HUES6 (cell line): ENCODE measurements at regions not wholly inside any gene's neighbourhood (a gene's known extent, or its start where the extent isn't known, plus 50 kb on each side); places are given as distances from the start of the nearest gene placed in this dataset.

ENCODE experiments used
- H3K27ac ChIP-seq: 2 replicates; pipeline ENCODE4 v1.7.0; 2013; ENCODE audit warnings: low read depth, mild to moderate bottlenecking, low read length, inconsistent platforms
- H3K27me3 ChIP-seq: 2 replicates; pipeline ENCODE4 v1.6.1; 2013; ENCODE audit warnings: low read length; ENCODE audit not compliant: control insufficient read depth, insufficient read depth
- H3K36me3 ChIP-seq: 2 replicates; pipeline ENCODE4 v1.6.1; 2013; ENCODE audit warnings: low read length; ENCODE audit not compliant: control insufficient read depth, insufficient read depth
- H3K4me1 ChIP-seq: 2 replicates; pipeline ENCODE4 v1.6.1; 2013; ENCODE audit warnings: low read length; ENCODE audit not compliant: control insufficient read depth, insufficient read depth
- H3K4me3 ChIP-seq: 2 replicates; pipeline ENCODE4 v1.5.1; 2013; ENCODE audit warnings: low read depth, low read length
- H3K9ac ChIP-seq: one replicate; pipeline ENCODE4 v1.6.1; 2013; ENCODE audit warnings: mild to moderate bottlenecking, low read length
- H3K9me3 ChIP-seq: 2 replicates; pipeline ENCODE4 v1.6.1; 2013; ENCODE audit warnings: low read depth, low read length; ENCODE audit not compliant: control insufficient read depth, insufficient read depth

DNA sequence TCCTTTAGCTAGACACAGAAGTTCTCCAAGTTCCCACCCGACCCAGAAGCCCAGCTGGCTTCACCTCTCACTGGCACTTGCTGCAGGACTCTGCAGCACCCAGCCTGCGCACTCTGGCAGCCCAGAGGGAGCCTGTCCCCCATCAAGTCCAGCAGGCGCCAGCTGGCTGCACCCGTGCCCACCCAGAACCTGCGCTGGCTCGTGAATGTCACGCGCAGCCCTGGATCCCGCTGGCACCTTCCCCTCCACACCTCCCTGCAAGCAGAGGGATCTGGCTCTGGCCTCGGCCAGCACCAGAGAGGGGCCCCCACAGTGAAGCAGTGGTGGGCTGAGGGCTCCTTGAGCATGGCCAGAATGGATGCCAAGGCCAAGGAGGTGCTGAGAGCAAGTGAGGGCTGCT, 187.6 kb upstream of the HAND2 start:
- H3K27ac ChIP-seq = no peak overlapping the region
- no peak overlapping the region for H3K4me3 ChIP-seq
- H3K9ac ChIP-seq = no peak overlapping the region
- H3K27me3 ChIP-seq = no peaks in the 10 kb centered on the region
- H3K4me1 ChIP-seq = no peaks in the 10 kb centered on the region
- H3K9me3 ChIP-seq = peaks cover 7% of the 10 kb centered on the region
- no peaks in the 10 kb centered on the region for H3K36me3 ChIP-seq

GRCh38 chr4:173714456-173714855, 184.4 kb upstream of the HAND2 start:
- Histone ChIP-seq H3K9me3 (peaks cover 7% of the 10 kb centered on the region), H3K4me1 (no peaks in the 10 kb centered on the region), H3K4me3 (no peak overlapping the region), H3K27ac (no peak overlapping the region), H3K27me3 (no peaks in the 10 kb centered on the region), H3K36me3 (no peaks in the 10 kb centered on the region), H3K9ac (no peak overlapping the region)

GRCh38 chr4:173713026-173713425, 183.0 kb upstream of the HAND2 start:
- no peaks in the 10 kb centered on the region for H3K27me3 ChIP-seq
- no peaks in the 10 kb centered on the region for H3K36me3 ChIP-seq
- H3K27ac ChIP-seq = no peak overlapping the region
- H3K9me3 ChIP-seq = peaks cover 6% of the 10 kb centered on the region
- no peak overlapping the region for H3K9ac ChIP-seq
- H3K4me1 ChIP-seq = no peaks in the 10 kb centered on the region
- H3K4me3 ChIP-seq = no peak overlapping the region

GRCh38 chr4:173707658-173708419, 177.8 kb upstream of the HAND2 start:
- no peak overlapping the region for H3K4me3 ChIP-seq
- H3K36me3 ChIP-seq = no peaks in the 10 kb centered on the region
- no peak overlapping the region for H3K9ac ChIP-seq
- H3K9me3 ChIP-seq = no peaks in the 10 kb centered on the region
- H3K27ac ChIP-seq = no peak overlapping the region
- no peaks in the 10 kb centered on the region for H3K27me3 ChIP-seq
- no peaks in the 10 kb centered on the region for H3K4me1 ChIP-seq

DNA sequence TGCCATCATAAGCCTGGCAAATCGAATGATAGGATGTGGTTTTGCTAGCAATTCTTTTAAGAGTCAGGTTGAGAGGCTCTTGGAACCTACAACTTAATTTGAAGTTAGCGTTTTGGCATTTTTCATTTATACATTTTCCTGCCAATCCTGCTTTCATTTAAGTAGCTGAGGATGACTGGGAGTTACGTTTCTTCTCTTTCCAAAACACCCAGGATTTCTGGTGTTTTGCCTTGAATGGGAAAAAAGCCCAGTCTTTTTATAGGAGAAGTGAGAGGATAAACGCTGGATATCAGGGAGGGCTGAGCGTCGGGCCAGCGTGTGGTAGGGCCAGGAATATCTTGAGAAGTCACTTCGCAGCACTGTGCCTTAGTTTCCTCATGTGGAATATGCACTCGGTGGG, 174.2 kb upstream of the HAND2 start:
- Histone ChIP-seq H3K4me1 (no peaks in the 10 kb centered on the region), H3K4me3 (no peak overlapping the region), H3K9ac (no peak overlapping the region), H3K27ac (no peak overlapping the region), H3K27me3 (no peaks in the 10 kb centered on the region), H3K36me3 (no peaks in the 10 kb centered on the region), H3K9me3 (no peaks in the 10 kb centered on the region)

- H3K27me3 ChIP-seq = no peaks in the 10 kb centered on the region
- H3K9me3 ChIP-seq = no peaks in the 10 kb centered on the region
- H3K36me3 ChIP-seq = no peaks in the 10 kb centered on the region
- H3K27ac ChIP-seq = no peak overlapping the region
- H3K4me3 ChIP-seq = no peak overlapping the region
- H3K9ac ChIP-seq = no peak overlapping the region
- H3K4me1 ChIP-seq = no peaks in the 10 kb centered on the region
Observed at GRCh38 chr4:173703021-173703420, 173.0 kb upstream of the HAND2 start.

DNA sequence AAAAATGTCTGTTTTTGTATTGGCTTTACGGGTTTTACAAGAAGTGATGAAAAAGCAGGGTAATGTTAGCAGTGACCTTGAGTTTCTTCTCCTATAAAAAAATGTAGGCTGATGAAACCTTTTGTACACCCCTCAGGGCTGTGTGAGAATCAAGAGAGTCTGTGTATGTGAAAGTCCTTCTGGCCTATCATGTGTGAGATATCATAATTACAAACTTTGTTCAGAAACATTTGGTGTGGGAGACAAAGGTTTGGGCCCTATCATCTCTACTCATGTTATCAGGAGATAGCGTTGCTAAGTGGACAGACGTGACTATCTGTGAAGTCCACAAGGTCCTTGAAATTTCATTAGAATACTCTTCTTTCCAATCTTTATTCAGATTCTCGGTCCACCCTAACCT, 170.6 kb upstream of the HAND2 start:
- Histone ChIP-seq H3K27ac (no peak overlapping the region), H3K9ac (no peak overlapping the region), H3K27me3 (no peaks in the 10 kb centered on the region), H3K4me1 (peaks cover 5% of the 10 kb centered on the region; the same call in 1 of the 2 replicates), H3K4me3 (no peak overlapping the region), H3K36me3 (no peaks in the 10 kb centered on the region), H3K9me3 (no peaks in the 10 kb centered on the region)

DNA sequence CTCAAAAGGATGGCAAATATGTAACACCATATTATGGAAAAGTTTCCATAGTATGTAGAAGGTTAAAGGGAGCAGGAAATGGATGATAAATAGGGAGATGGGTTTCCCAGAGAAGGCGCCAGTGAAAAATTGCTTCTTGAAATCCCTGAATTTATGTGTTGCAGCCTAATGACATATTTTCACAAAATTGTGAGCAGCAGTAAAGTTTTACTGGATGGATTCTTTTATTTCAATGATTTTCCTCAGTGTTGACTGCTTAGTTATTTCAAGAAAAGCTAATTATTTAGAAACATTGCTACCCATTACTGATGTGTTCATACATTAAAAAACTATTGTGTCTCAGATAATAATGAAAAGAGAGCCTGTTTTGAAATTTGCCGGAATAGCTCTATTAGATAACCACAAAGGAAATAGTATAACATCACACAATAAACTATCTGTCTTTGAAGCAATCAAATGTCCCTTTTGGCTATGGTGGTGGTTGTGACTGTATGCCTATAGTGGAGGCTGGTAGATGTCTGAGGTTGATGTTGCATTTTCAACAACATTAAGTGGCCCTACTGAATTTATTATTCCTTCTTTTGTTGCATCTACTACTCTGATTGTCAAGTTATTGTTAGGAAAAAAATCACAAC, 169.9 kb upstream of the HAND2 start:
- no peaks in the 10 kb centered on the region for H3K27me3 ChIP-seq
- no peak overlapping the region for H3K27ac ChIP-seq

GRCh38 chr4:173698557-173699262, 168.7 kb upstream of the HAND2 start:
- H3K4me3 ChIP-seq = no peak overlapping the region
- peaks cover 5% of the 10 kb centered on the region; the same call in 1 of the 2 replicates for H3K4me1 ChIP-seq
- H3K27ac ChIP-seq = no peak overlapping the region
- H3K36me3 ChIP-seq = no peaks in the 10 kb centered on the region
- H3K9ac ChIP-seq = no peak overlapping the region
- no peaks in the 10 kb centered on the region for H3K27me3 ChIP-seq
- no peaks in the 10 kb centered on the region for H3K9me3 ChIP-seq

More for the DNA sequence above, 169.9 kb upstream of the HAND2 start:
- Histone ChIP-seq H3K9me3 (no peaks in the 10 kb centered on the region), H3K4me1 (peaks cover 5% of the 10 kb centered on the region; the same call in 1 of the 2 replicates), H3K9ac (no peak overlapping the region), H3K36me3 (no peaks in the 10 kb centered on the region), H3K4me3 (no peak overlapping the region)

DNA sequence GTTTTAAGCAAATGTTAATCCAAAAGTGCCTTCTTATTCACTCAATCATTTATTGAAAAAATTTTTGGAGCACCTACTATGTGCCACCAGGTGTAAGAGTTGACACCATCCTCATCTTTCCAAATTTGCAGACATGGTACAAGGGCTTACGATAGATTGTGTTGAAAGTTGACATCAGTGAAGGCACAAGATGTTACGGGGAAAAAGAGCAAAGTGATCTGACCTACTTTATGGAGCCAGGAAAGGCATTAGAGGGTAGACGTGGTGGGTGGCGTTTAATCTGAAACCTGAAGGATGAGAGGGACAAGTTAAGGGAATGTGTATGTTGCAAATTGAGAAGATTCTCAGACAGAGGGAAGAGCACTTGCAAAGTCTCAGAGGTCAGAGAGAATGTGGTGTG, 167.8 kb upstream of the HAND2 start:
- H3K4me1 ChIP-seq = peaks cover 5% of the 10 kb centered on the region; the same call in 1 of the 2 replicates
- H3K9ac ChIP-seq = no peak overlapping the region
- H3K27me3 ChIP-seq = no peaks in the 10 kb centered on the region
- no peaks in the 10 kb centered on the region for H3K9me3 ChIP-seq
- H3K27ac ChIP-seq = no peak overlapping the region
- no peak overlapping the region for H3K4me3 ChIP-seq
- no peaks in the 10 kb centered on the region for H3K36me3 ChIP-seq

- no peaks in the 10 kb centered on the region for H3K27me3 ChIP-seq
- H3K9ac ChIP-seq = no peak overlapping the region
- no peak overlapping the region for H3K27ac ChIP-seq
- no peaks in the 10 kb centered on the region for H3K9me3 ChIP-seq
- no peak overlapping the region for H3K4me3 ChIP-seq
- no peaks in the 10 kb centered on the region for H3K36me3 ChIP-seq
- H3K4me1 ChIP-seq = peaks cover 5% of the 10 kb centered on the region; the same call in 1 of the 2 replicates
Observed at GRCh38 chr4:173696551-173696950, 166.5 kb upstream of the HAND2 start.
